ENCODE measurements at regions not wholly inside any gene's neighbourhood (a gene's known extent, or its start where the extent isn't known, plus 50 kb on each side); places are given as distances from the start of the nearest gene placed in this dataset.

DNA sequence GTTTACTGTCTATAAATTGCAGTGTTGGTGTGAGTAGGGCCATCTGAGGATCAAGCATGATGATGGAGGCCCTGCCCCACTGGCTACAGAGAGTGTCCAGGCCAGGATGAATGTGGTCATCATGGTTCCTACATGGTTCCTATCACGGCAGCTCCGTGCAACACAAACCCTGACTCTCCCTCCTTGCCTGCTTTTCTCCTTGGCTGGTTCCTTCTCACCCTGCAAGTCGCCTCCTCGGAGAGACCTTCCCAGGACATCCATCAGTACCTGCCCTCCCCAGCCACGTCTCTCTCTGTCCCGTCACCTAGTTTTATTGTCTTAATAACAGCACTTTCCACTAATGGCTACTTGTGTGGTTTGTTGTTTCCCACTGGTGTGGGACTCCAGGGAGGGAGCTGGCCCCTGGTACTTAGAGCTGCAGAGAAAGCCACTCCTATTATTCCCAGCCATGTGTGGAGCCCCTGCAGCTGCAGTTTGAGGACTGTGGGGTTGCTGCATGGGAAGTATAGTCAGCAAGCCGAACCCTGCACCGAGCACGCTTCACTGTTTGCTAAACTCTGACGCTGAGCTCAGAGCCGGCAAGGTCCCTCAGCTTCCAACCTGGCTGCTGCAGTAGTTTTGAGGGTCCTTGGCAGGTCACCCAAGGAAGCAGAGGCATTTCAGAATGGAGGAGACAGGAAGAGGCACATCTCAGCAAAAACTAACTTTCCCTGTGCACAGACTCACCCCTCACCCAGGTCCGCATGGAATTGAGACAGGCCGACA is 146.4 kb upstream of the VSTM2B start:
- no peak overlapping the region for H3K27ac ChIP-seq
- peak in 2 of 3 donors; percentile 8 to 15 for DNase-seq
- H3K9me3 ChIP-seq, result no peaks in the 10 kb centered on the region
- H3K4me3 ChIP-seq, result no peak overlapping the region
- no peaks in the 10 kb centered on the region for H3K36me3 ChIP-seq
- TF ChIP-seq POLR2A (IDR thresholded peaks at IDR 0.05), result no peak
- TF ChIP-seq, protein P1, sequence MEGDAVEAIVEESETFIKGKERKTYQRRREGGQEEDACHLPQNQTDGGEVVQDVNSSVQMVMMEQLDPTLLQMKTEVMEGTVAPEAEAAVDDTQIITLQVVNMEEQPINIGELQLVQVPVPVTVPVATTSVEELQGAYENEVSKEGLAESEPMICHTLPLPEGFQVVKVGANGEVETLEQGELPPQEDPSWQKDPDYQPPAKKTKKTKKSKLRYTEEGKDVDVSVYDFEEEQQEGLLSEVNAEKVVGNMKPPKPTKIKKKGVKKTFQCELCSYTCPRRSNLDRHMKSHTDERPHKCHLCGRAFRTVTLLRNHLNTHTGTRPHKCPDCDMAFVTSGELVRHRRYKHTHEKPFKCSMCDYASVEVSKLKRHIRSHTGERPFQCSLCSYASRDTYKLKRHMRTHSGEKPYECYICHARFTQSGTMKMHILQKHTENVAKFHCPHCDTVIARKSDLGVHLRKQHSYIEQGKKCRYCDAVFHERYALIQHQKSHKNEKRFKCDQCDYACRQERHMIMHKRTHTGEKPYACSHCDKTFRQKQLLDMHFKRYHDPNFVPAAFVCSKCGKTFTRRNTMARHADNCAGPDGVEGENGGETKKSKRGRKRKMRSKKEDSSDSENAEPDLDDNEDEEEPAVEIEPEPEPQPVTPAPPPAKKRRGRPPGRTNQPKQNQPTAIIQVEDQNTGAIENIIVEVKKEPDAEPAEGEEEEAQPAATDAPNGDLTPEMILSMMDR (IDR thresholded peaks at IDR 0.05), result no peak
- no peaks in the 10 kb centered on the region for H3K4me1 ChIP-seq
- no peaks in the 10 kb centered on the region for H3K27me3 ChIP-seq

GRCh38 chr19:29380581-29380980 is 145.2 kb upstream of the VSTM2B start:
- no peak overlapping the region for H3K4me3 ChIP-seq
- H3K36me3 ChIP-seq, result no peaks in the 10 kb centered on the region
- H3K27ac ChIP-seq, result no peak overlapping the region
- DNase-seq, result peak in 2 of 3 donors; percentile 1 to 15
- H3K4me1 ChIP-seq, result no peaks in the 10 kb centered on the region
- TF ChIP-seq POLR2A (IDR thresholded peaks at IDR 0.05), result no peak
- TF ChIP-seq, protein P1 (IDR thresholded peaks at IDR 0.05), result no peak
- H3K9me3 ChIP-seq, result no peaks in the 10 kb centered on the region
- H3K27me3 ChIP-seq, result no peaks in the 10 kb centered on the region

DNA sequence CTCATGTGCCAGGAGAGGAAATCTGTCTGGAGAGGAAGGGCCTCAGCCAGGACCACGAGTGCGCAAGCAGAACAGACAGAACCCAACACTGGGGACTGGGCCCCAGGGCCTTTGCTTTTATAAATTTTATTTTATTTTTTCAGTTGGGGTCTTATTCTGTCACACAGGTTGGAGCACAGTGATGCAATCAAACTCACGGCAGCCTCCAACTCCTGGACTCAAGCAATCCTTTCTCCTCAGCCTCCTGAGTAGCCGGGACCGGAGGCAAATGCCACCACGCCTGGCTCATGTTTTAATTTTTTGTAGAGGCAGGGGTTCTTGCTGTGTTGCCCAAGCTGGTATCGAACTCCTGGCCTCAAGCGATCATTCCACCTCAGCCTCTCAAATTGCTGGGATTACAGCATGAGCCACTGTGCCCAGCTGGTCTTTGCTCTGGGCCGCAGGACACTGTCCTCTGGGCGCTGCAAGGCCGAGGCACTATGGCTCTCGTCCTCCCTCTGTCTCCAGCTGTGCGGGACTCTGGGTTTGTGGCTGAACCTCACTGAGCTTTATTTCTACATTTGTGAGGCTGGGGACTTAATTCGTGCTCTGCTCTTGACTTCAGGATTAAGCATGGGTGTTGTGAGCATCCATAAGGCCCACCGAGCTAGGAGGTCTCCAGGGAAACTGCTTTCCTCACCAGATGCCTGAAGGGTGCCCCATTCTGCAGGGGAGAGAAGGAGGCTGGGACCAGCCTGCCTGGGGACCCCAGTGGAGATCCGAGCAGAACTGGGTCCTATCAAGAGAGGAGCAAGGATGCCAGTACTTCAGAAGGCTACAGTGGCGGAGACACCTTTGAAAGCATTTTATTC is 144.2 kb upstream of the VSTM2B start:
- TF ChIP-seq POLR2A (IDR thresholded peaks at IDR 0.05), result no peak
- TF ChIP-seq, protein P1 (IDR thresholded peaks at IDR 0.05), result no peak
- Histone ChIP-seq H3K27me3 (no peaks in the 10 kb centered on the region), H3K9me3 (no peaks in the 10 kb centered on the region), H3K4me1 (no peaks in the 10 kb centered on the region), H3K4me3 (no peak overlapping the region), H3K36me3 (no peaks in the 10 kb centered on the region), H3K27ac (no peak overlapping the region)
- DNase-seq, result peak in 2 of 3 donors; percentile 11 to 24

DNA sequence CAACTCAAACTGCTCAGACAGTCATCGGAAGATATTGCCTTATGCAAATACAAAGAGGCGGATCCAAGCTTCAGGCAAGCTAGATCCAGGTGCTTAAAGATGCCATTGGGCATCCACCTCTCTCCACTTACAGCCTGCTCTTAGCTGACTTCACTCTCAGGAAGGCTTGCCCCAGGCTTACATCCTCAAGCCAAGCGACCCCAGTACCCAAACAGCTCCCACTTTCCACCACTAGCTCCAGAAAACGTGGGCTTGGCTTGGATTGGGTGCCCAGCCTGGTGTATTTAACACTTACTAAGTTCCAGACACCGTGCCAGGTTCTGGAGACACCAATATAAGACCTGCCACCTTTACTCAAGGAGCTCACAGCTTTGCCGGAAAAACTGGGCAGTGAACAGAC is 142.1 kb upstream of the VSTM2B start:
- Histone ChIP-seq H3K27ac (no peak overlapping the region), H3K9me3 (no peaks in the 10 kb centered on the region), H3K4me3 (no peak overlapping the region), H3K4me1 (no peaks in the 10 kb centered on the region), H3K27me3 (no peaks in the 10 kb centered on the region), H3K36me3 (no peaks in the 10 kb centered on the region)
- peak in 2 of 3 donors; percentile 10 to 29 for DNase-seq
- no peak for TF ChIP-seq POLR2A (IDR thresholded peaks at IDR 0.05)
- TF ChIP-seq, protein P1 (IDR thresholded peaks at IDR 0.05), result no peak

DNA sequence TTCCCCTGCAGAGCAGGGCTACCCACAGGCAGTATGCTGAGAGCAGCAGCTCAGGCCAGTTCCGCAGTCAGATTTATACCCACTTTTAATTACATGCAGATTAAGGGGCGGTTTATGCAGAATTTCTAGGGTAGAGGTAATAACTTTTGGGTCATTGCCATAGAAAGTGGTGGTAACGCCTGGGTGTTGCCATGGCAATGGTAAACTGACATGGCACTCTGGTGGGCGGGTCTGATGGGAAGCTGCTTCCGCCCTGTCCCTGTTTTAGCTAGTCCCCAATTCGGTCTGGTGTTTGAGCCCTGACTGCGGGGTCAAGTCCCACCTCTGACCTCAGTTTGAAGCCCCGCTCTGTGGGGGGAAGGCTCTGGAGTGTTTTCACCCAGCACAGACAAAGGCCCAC is 141.1 kb upstream of the VSTM2B start:
- Histone ChIP-seq H3K36me3 (no peaks in the 10 kb centered on the region), H3K4me1 (no peaks in the 10 kb centered on the region), H3K4me3 (no peak overlapping the region), H3K9me3 (no peaks in the 10 kb centered on the region), H3K27ac (no peak overlapping the region), H3K27me3 (no peaks in the 10 kb centered on the region)
- TF ChIP-seq POLR2A (IDR thresholded peaks at IDR 0.05), result no peak
- TF ChIP-seq, protein P1 (IDR thresholded peaks at IDR 0.05), result no peak
- peak in 1 of 3 donors; percentile 8 for DNase-seq

Data from Peyer's patch (tissue), 4 donors.